ENCODE measurements at regions not wholly inside any gene's neighbourhood (a gene's known extent, or its start where the extent isn't known, plus 50 kb on each side); places are given as distances from the start of the nearest gene placed in this dataset.

DNA sequence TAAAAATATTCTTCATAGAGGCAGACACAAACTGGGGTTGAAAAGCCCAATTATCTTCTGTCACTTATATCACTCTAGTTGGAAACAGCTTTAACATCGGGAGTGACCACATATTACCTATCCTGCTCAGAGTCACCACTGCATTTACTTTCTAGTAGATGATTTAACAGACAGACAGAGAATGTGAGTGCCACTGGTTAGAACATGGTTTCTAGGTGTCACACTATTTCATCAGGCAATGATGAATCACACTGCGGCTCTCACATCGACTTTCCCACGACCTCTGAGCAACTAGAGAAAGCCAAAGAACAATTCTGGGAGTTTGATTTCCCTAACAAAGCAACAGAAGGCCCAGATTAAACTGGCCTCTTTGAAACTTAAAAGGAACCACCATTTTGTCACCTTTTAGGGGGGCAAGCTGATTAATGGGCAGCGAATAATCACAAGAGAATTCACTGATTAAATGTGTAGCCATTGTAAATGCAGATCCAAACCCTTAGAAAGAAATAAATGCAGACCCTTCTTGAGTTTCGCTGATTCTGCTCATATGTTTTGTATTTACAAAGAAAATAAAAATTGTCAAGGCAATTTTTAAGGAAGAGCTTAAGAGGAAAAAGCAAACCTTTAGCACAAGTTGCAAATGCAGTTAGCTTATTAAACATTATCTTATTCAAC lies 112.6 kb upstream of the KBTBD8 start (continued):
- no peak for TF ChIP-seq CC2D1A (IDR thresholded peaks at IDR 0.05)
- peak; percentile 58; the same call in 1 of the 2 replicates for TF ChIP-seq ATF7 (IDR thresholded peaks at IDR 0.05)
- no peak for TF ChIP-seq NUFIP1 (IDR thresholded peaks at IDR 0.05; ENCODE audit: partially characterized antibody)
- TF ChIP-seq NFATC3 (IDR thresholded peaks at IDR 0.05): no peak
- no peak for TF ChIP-seq FOXA1 (IDR thresholded peaks at IDR 0.05; ENCODE audit: borderline replicate concordance)
- TF ChIP-seq, protein P1, sequence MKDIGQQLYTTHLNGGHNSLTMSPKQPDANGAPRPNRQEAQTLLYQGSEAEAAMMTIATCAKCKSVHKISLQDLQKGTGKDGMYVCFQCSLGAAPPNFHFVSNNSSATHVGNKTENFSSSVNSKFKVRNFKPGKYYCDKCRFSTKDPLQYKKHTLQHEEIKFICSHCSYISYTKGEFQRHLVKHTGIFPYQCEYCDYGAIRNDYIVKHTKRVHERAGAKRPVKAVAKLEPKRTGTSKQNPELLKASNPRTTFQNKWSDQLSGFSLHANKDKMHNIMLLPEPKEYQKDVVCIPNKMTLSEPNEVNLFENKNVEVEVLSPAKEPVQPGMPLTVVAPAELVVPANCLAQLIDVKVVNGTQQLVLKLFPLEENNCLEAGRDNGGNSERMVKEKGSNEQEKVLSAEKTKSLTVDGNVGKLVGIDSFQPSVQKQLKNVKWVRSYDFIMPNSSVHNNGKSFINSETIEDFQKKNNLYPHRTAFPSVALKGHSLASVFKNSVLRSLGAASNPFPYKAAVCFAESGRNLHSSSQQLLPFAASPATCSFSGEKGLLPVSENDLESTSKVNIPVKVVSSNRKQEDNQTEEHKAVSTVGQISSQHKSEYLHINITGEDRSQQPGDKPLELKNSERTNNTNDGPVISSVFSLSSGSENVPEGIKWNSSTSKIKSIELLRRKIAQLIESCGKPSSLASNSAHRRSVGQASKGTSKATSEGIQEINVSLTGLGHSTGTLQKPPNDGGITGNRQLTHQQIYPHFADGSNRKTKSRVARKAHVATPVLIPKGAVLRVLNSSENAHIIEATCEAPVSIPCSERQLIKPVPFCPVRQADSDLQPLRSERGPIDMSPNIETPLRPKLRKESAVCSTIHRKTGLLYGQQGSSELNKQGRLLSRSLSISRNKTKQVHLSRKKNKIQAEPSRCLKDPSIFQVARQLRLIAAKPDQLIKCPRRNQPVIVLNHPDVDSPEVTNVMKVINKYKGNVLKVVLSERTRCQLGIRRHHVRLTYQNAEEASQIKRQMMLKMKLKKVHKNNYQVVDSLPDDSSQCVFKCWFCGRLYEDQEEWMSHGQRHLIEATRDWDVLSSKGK (CRISPR knock-in tag; IDR thresholded peaks at IDR 0.05): no peak
- no peak for TF ChIP-seq PHTF2 (CRISPR knock-in tag; IDR thresholded peaks at IDR 0.05)
- no peak for TF ChIP-seq SMAD1 (IDR thresholded peaks at IDR 0.05; ENCODE audit: low read depth, low read length, partially characterized antibody)
- TF ChIP-seq ZNF584 (CRISPR knock-in tag; IDR thresholded peaks at IDR 0.05; ENCODE audit: low read depth): peak; percentile 26; the same call in 1 of the 2 replicates
- no peak for TF ChIP-seq HDAC8 (tag; IDR thresholded peaks at IDR 0.05)
- TF ChIP-seq NFIX (CRISPR knock-in tag; IDR thresholded peaks at IDR 0.05; ENCODE audit: low read depth): no peak
- TF ChIP-seq, protein P2, sequence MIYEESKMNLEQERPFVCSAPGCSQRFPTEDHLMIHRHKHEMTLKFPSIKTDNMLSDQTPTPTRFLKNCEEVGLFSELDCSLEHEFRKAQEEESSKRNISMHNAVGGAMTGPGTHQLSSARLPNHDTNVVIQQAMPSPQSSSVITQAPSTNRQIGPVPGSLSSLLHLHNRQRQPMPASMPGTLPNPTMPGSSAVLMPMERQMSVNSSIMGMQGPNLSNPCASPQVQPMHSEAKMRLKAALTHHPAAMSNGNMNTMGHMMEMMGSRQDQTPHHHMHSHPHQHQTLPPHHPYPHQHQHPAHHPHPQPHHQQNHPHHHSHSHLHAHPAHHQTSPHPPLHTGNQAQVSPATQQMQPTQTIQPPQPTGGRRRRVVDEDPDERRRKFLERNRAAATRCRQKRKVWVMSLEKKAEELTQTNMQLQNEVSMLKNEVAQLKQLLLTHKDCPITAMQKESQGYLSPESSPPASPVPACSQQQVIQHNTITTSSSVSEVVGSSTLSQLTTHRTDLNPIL (CRISPR knock-in tag; IDR thresholded peaks at IDR 0.05): no peak
- no peak for TF ChIP-seq RCOR1 (IDR thresholded peaks at IDR 0.05; ENCODE audit: borderline replicate concordance in 1 of 2, low read depth in 2 of 2, low read length in 2 of 2)
- no peak for TF ChIP-seq RNF219 (CRISPR knock-in tag; IDR thresholded peaks at IDR 0.05)
- no peak for TF ChIP-seq NR4A1 (CRISPR knock-in tag; IDR thresholded peaks at IDR 0.05)
- TF ChIP-seq NR4A1 (tag; IDR thresholded peaks at IDR 0.05): no peak
- TF ChIP-seq CCNT2 (IDR thresholded peaks at IDR 0.05; ENCODE audit: borderline replicate concordance, extremely low read depth, insufficient read length, low read depth, low read length): no peak
- TF ChIP-seq ZBTB49 (CRISPR knock-in tag; IDR thresholded peaks at IDR 0.05; ENCODE audit: borderline replicate concordance): no peak
- no peak for TF ChIP-seq PURB (CRISPR knock-in tag; IDR thresholded peaks at IDR 0.05; ENCODE audit: low read depth)
